Neural progenitor cell (in vitro differentiated cells): ENCODE measurements at regions not wholly inside any gene's neighbourhood (a gene's known extent, or its start where the extent isn't known, plus 50 kb on each side); places are given as distances from the start of the nearest gene placed in this dataset.
A peak's percentile ranks its signal among the peaks of the same experiment; 100 is the strongest.

Source experiments
- DNase-seq: peaks from one replicate; pipeline ENCODE4 v3.0.0-alpha.2; 2016; ENCODE audit warnings: low spot score
- H2AFZ ChIP-seq: fragments of 200-600 bp; sonication (generic); replicated peaks from 2 replicates; pipeline ENCODE4 v1.6.1; 2016; ENCODE audit warnings: antibody characterized with exemption
- H3F3A ChIP-seq: fragments of 200-600 bp; sonication (generic); 2 replicates; pipeline ENCODE4 v1.6.1; 2016; ENCODE audit warnings: antibody characterized with exemption, low read depth
- H3K27ac ChIP-seq: fragments of 200-600 bp; sonication (generic); 2 replicates; pipeline ENCODE4 v1.5.1; 2016; ENCODE audit warnings: mild to moderate bottlenecking
- H3K27me3 ChIP-seq: fragments of 200-600 bp; sonication (generic); 2 replicates; pipeline ENCODE4 v1.6.1; 2016; ENCODE audit warnings: mild to moderate bottlenecking, moderate library complexity
- H3K36me3 ChIP-seq: fragments of 200-600 bp; sonication (generic); 2 replicates; pipeline ENCODE4 v1.5.1; 2016
- H3K4me1 ChIP-seq: fragments of 200-600 bp; sonication (generic); 2 replicates; pipeline ENCODE4 v1.6.1; 2016; ENCODE audit warnings: mixed run types
- H3K4me2 ChIP-seq: fragments of 200-600 bp; sonication (generic); 2 replicates; pipeline ENCODE4 v1.6.1; 2016
- H3K4me3 ChIP-seq: fragments of 200-600 bp; sonication (generic); 2 replicates; pipeline ENCODE4 v1.5.1; 2016
- H3K79me2 ChIP-seq: fragments of 200-600 bp; sonication (generic); 2 replicates; pipeline ENCODE4 v1.6.1; 2016; ENCODE audit warnings: low read depth
- H3K9ac ChIP-seq: fragments of 200-600 bp; sonication (generic); 2 replicates; pipeline ENCODE4 v1.6.1; 2016
- H3K9me3 ChIP-seq: fragments of 200-600 bp; sonication (generic); 2 replicates; pipeline ENCODE4 v1.5.1; 2016; ENCODE audit warnings: low read depth
- H4K20me1 ChIP-seq: fragments of 200-600 bp; sonication (generic); 2 replicates; pipeline ENCODE4 v1.6.1; 2016; ENCODE audit warnings: low read depth
- H3K27ac Mint-ChIP-seq: 3 replicates; pipeline ENCODE4 v1.8.0; 2021; ENCODE audit warnings: mixed read lengths
- H3K27me3 Mint-ChIP-seq: 2 replicates; pipeline ENCODE4 v1.8.0; 2022; ENCODE audit warnings: low read depth, mild to moderate bottlenecking, inconsistent platforms, moderate library complexity, mixed read lengths; ENCODE audit not compliant: insufficient read depth
- H3K36me3 Mint-ChIP-seq: 3 replicates; pipeline ENCODE4 v1.8.0; 2021; ENCODE audit warnings: mixed read lengths
- H3K4me1 Mint-ChIP-seq: 3 replicates; pipeline ENCODE4 v1.8.0; 2021; ENCODE audit warnings: mixed read lengths
- H3K4me3 Mint-ChIP-seq: 3 replicates; pipeline ENCODE4 v1.8.0; 2021; ENCODE audit warnings: mild to moderate bottlenecking, moderate library complexity, mixed read lengths
- H3K9me3 Mint-ChIP-seq: 3 replicates; pipeline ENCODE4 v1.8.0; 2020; ENCODE audit warnings: mixed read lengths
- CTCF ChIP-seq: fragments of 200-600 bp; sonication (generic); IDR thresholded peaks from 2 replicates; pipeline ENCODE4 v1.5.1; 2017; ENCODE audit warnings: antibody characterized with exemption, mild to moderate bottlenecking
- EZH2 ChIP-seq: fragments of 200-600 bp; sonication (generic); IDR thresholded peaks from 2 replicates; pipeline ENCODE4 v1.6.1; 2017; ENCODE audit warnings: antibody characterized with exemption, mild to moderate bottlenecking, moderate library complexity
- EZH2phosphoT487 ChIP-seq: fragments of 200-600 bp; sonication (generic); IDR thresholded peaks from 2 replicates; pipeline ENCODE4 v1.6.1; 2017; ENCODE audit warnings: antibody characterized with exemption

- no peaks in the 10 kb centered on the region for H4K20me1 ChIP-seq
- H3K27ac Mint-ChIP-seq = no peak overlapping the region
- H3K9me3 Mint-ChIP-seq = no peaks in the 10 kb centered on the region
- no peak overlapping the region for H3K4me3 Mint-ChIP-seq
- peaks cover 2% of the 10 kb centered on the region for H3K27me3 Mint-ChIP-seq
- no peak overlapping the region for H3K4me3 ChIP-seq
- no peaks in the 10 kb centered on the region for H3K4me1 Mint-ChIP-seq
- no peaks in the 10 kb centered on the region for H3F3A ChIP-seq
- no peaks in the 10 kb centered on the region for H3K36me3 Mint-ChIP-seq
- no peaks in the 10 kb centered on the region for H3K27me3 ChIP-seq
- H2AFZ ChIP-seq = no peak overlapping the region
- H3K36me3 ChIP-seq = no peaks in the 10 kb centered on the region
- TF ChIP-seq EZH2 = no peak
- H3K79me2 ChIP-seq = no peaks in the 10 kb centered on the region
- no peak for DNase-seq
- H3K4me1 ChIP-seq = no peaks in the 10 kb centered on the region
- H3K9ac ChIP-seq = no peak overlapping the region
- H3K27ac ChIP-seq = no peak overlapping the region
- H3K4me2 ChIP-seq = no peak overlapping the region
- no peaks in the 10 kb centered on the region for H3K9me3 ChIP-seq
Measured at GRCh38 chr13:93001866-93002461, 224.6 kb upstream of the GPC6 start.

DNA sequence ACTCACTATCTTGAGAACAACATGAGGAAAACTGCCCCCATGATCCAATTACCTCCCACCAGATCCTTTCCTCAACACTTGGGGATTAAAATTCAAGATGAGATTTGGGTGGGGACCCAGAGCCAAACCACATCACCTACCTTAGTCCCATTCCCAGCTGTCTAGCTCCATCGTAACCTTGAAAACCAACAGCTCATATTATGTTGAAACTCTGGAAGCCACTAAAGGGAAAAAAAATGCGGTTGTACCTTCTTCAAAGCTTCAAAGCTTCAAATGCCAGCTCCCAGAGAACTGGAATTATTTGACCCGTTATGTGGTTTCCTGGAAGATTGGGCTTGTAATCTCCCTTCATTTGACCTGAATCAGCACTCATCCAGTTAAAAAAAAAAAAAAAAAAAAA, 223.1 kb upstream of the GPC6 start:
- Mint-ChIP-seq H3K36me3 (no peaks in the 10 kb centered on the region), H3K9me3 (no peaks in the 10 kb centered on the region), H3K4me3 (no peak overlapping the region), H3K27me3 (peaks cover 2% of the 10 kb centered on the region), H3K4me1 (no peaks in the 10 kb centered on the region), H3K27ac (no peak overlapping the region)
- no peaks in the 10 kb centered on the region for H4K20me1 ChIP-seq
- no peak overlapping the region for H3K9ac ChIP-seq
- DNase-seq = no peak
- H3K4me2 ChIP-seq = no peak overlapping the region
- H3K4me3 ChIP-seq = no peak overlapping the region
- H3F3A ChIP-seq = no peaks in the 10 kb centered on the region
- H3K9me3 ChIP-seq = no peaks in the 10 kb centered on the region
- no peak for TF ChIP-seq CTCF
- no peak for TF ChIP-seq EZH2phosphoT487
- no peak for TF ChIP-seq EZH2
- no peaks in the 10 kb centered on the region for H3K36me3 ChIP-seq
- H3K27ac ChIP-seq = no peak overlapping the region
- no peaks in the 10 kb centered on the region for H3K4me1 ChIP-seq
- H3K79me2 ChIP-seq = no peaks in the 10 kb centered on the region
- no peak overlapping the region for H2AFZ ChIP-seq
- no peaks in the 10 kb centered on the region for H3K27me3 ChIP-seq

- no peaks in the 10 kb centered on the region for H3K4me1 ChIP-seq
- peaks cover 2% of the 10 kb centered on the region for H3K27me3 Mint-ChIP-seq
- no peaks in the 10 kb centered on the region for H4K20me1 ChIP-seq
- no peak overlapping the region for H3K4me3 Mint-ChIP-seq
- no peaks in the 10 kb centered on the region for H3K36me3 Mint-ChIP-seq
- H3K27ac Mint-ChIP-seq = no peak overlapping the region
- no peaks in the 10 kb centered on the region for H3K9me3 Mint-ChIP-seq
- H3K79me2 ChIP-seq = no peaks in the 10 kb centered on the region
- H3K9me3 ChIP-seq = no peaks in the 10 kb centered on the region
- H3K9ac ChIP-seq = no peak overlapping the region
- no peak overlapping the region for H3K4me3 ChIP-seq
- peak; percentile 18 for DNase-seq
- H3F3A ChIP-seq = no peaks in the 10 kb centered on the region
- no peak overlapping the region for H3K27ac ChIP-seq
- H3K27me3 ChIP-seq = no peaks in the 10 kb centered on the region
- no peak overlapping the region for H3K4me2 ChIP-seq
- H3K36me3 ChIP-seq = no peaks in the 10 kb centered on the region
- no peaks in the 10 kb centered on the region for H3K4me1 Mint-ChIP-seq
- no peak for TF ChIP-seq EZH2phosphoT487
- peak; percentile 43 for TF ChIP-seq CTCF
- no peak for TF ChIP-seq EZH2
- no peak overlapping the region for H2AFZ ChIP-seq
Measured at GRCh38 chr13:93004919-93005318, 221.7 kb upstream of the GPC6 start.

- Histone ChIP-seq H3K4me1 (no peaks in the 10 kb centered on the region), H3K4me2 (no peak overlapping the region), H3K9me3 (no peaks in the 10 kb centered on the region), H3K27me3 (no peaks in the 10 kb centered on the region), H3F3A (no peaks in the 10 kb centered on the region), H3K9ac (no peak overlapping the region), H3K36me3 (no peaks in the 10 kb centered on the region), H2AFZ (no peak overlapping the region), H4K20me1 (no peaks in the 10 kb centered on the region), H3K4me3 (no peak overlapping the region), H3K27ac (no peak overlapping the region), H3K79me2 (no peaks in the 10 kb centered on the region)
- TF ChIP-seq EZH2 (no peak), CTCF (no peak)
- no peak for DNase-seq
- Mint-ChIP-seq H3K4me1 (no peaks in the 10 kb centered on the region), H3K36me3 (no peaks in the 10 kb centered on the region), H3K27ac (no peak overlapping the region), H3K9me3 (no peaks in the 10 kb centered on the region), H3K27me3 (no peaks in the 10 kb centered on the region), H3K4me3 (no peak overlapping the region)
Measured at GRCh38 chr13:93007928-93008327, 218.7 kb upstream of the GPC6 start.
